IPS-15b (cell line): ENCODE measurements at regions not wholly inside any gene's neighbourhood (a gene's known extent, or its start where the extent isn't known, plus 50 kb on each side); places are given as distances from the start of the nearest gene placed in this dataset.

ENCODE experiments used
- H3K27me3 ChIP-seq: one replicate; pipeline ENCODE4 v1.6.1; 2013; ENCODE audit warnings: low read length; ENCODE audit not compliant: control insufficient read depth, insufficient read depth
- H3K36me3 ChIP-seq: one replicate; pipeline ENCODE4 v1.6.1; 2013; ENCODE audit warnings: low read length; ENCODE audit not compliant: control insufficient read depth, insufficient read depth
- H3K4me1 ChIP-seq: one replicate; pipeline ENCODE4 v1.6.1; 2013; ENCODE audit warnings: mild to moderate bottlenecking, low read length; ENCODE audit not compliant: control insufficient read depth, insufficient read depth
- H3K4me3 ChIP-seq: one replicate; pipeline ENCODE4 v1.5.1; 2013; ENCODE audit warnings: low read depth, low read length
- H3K9ac ChIP-seq: one replicate; pipeline ENCODE4 v1.6.1; 2013; ENCODE audit warnings: low read depth, mild to moderate bottlenecking, low read length
- H3K9me3 ChIP-seq: one replicate; pipeline ENCODE4 v1.6.1; 2013; ENCODE audit warnings: mild to moderate bottlenecking, low read length; ENCODE audit not compliant: control insufficient read depth, insufficient read depth

GRCh38 chr17:49910094-49910857 is 58.7 kb upstream of the DLX4 start:
- Histone ChIP-seq H3K9ac (no peak overlapping the region), H3K9me3 (no peaks in the 10 kb centered on the region), H3K36me3 (no peaks in the 10 kb centered on the region), H3K4me3 (peak overlapping the region; percentile 38), H3K27me3 (peaks cover 89% of the 10 kb centered on the region), H3K4me1 (peaks cover 12% of the 10 kb centered on the region)

GRCh38 chr17:49910858-49911204 is 58.2 kb upstream of the DLX4 start:
- H3K27me3 ChIP-seq: peaks cover 89% of the 10 kb centered on the region
- H3K36me3 ChIP-seq: no peaks in the 10 kb centered on the region
- peak overlapping the region; percentile 38 for H3K4me3 ChIP-seq
- H3K4me1 ChIP-seq: peaks cover 16% of the 10 kb centered on the region
- no peaks in the 10 kb centered on the region for H3K9me3 ChIP-seq
- no peak overlapping the region for H3K9ac ChIP-seq

- no peaks in the 10 kb centered on the region for H3K9me3 ChIP-seq
- no peaks in the 10 kb centered on the region for H3K36me3 ChIP-seq
- peaks cover 19% of the 10 kb centered on the region for H3K4me1 ChIP-seq
- peaks cover 91% of the 10 kb centered on the region for H3K27me3 ChIP-seq
- no peak overlapping the region for H3K4me3 ChIP-seq
- no peak overlapping the region for H3K9ac ChIP-seq
Observed at GRCh38 chr17:49911719-49912118, 57.3 kb upstream of the DLX4 start.

DNA sequence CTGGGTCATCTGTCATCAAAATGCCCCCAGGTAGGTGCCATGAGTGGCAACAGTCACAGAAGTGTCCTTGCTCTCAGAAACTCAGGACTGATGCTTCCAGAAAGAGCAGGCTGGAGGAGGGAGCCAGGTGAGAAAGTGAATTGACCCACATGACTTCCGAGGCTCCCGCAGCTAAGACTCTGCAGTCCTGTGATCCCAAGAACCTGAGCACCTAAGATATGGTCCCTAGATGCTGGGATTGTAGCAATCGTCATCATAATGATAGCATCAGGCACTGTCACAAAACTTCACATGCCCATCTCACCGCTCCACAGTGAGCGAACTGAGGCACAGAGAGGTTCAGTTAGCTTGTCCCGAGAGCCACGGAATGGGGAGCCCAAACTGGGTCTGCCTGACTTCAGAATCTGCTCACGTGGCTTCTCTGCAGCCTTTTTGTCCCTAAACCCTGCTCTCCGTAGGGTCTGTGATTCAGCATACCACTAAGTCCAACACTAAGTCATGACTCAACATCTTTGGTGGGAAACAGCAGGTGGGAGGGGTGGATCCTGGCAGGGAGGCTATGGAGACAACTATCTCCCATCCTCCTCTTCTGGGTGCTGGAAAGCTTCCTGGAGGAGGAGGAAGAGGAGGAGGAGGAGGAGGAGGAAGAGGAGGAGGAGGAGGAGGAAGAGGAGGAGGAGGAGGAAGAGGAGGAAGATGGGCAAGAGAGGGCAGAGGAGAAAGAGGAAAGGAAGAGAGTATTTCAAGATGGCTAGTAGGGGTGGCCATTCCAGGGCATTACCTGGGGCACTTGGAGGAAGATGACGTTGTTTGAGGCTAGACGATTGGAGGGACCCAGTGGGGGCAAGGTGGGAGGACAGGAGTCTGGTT is 55.5 kb upstream of the DLX4 start:
- Histone ChIP-seq H3K9ac (no peak overlapping the region), H3K27me3 (peaks cover 76% of the 10 kb centered on the region), H3K36me3 (no peaks in the 10 kb centered on the region), H3K4me3 (no peak overlapping the region), H3K9me3 (no peaks in the 10 kb centered on the region), H3K4me1 (peaks cover 19% of the 10 kb centered on the region)

DNA sequence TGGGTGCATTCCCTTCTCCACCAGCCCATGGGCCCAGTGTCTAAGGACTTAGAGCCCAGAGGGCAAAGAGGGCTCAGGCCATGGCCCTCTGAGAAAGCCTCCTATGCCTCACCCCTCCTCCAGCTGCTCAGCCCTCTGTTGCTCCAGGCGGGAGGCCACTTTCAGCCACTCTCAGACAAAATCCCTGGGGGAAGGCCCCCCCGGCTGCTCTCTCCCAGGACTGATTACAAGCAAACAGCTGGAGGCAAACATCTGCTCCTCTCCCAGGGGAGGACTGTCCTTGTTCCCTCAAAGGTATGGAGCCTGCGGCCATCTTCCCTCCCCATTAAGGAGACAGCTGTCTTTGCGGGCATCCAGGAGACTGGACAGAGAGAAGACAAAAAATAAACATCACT is 54.9 kb upstream of the DLX4 start:
- peaks cover 19% of the 10 kb centered on the region for H3K4me1 ChIP-seq
- no peak overlapping the region for H3K9ac ChIP-seq
- no peaks in the 10 kb centered on the region for H3K36me3 ChIP-seq
- H3K9me3 ChIP-seq: no peaks in the 10 kb centered on the region
- no peak overlapping the region for H3K4me3 ChIP-seq
- H3K27me3 ChIP-seq: peaks cover 70% of the 10 kb centered on the region

DNA sequence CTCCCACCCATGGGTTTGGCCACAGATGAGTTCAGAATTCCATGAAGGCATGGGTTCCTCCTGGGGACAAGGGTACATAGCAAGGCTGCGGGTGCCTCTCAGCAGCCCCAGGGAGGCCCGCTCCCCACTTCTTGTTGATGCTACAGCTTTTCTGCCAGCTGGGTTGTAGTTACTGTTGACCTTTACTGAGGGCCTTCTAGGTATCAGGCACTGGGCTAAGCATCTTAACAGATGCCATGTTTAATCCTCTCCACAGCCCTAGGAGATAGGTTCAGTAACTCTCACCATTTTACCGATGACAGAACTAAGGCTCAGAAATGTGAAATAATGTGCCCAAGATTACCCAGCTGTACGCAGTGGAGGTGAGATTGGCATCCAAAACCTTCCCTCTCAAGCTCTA is 54.3 kb upstream of the DLX4 start:
- Histone ChIP-seq H3K9ac (no peak overlapping the region), H3K4me3 (no peak overlapping the region), H3K27me3 (peaks cover 64% of the 10 kb centered on the region), H3K4me1 (peaks cover 19% of the 10 kb centered on the region), H3K36me3 (no peaks in the 10 kb centered on the region), H3K9me3 (no peaks in the 10 kb centered on the region)

GRCh38 chr17:49915260-49915659 is 53.7 kb upstream of the DLX4 start:
- no peaks in the 10 kb centered on the region for H3K36me3 ChIP-seq
- no peaks in the 10 kb centered on the region for H3K9me3 ChIP-seq
- H3K4me3 ChIP-seq: no peak overlapping the region
- H3K9ac ChIP-seq: no peak overlapping the region
- peaks cover 58% of the 10 kb centered on the region for H3K27me3 ChIP-seq
- peaks cover 19% of the 10 kb centered on the region for H3K4me1 ChIP-seq

DNA sequence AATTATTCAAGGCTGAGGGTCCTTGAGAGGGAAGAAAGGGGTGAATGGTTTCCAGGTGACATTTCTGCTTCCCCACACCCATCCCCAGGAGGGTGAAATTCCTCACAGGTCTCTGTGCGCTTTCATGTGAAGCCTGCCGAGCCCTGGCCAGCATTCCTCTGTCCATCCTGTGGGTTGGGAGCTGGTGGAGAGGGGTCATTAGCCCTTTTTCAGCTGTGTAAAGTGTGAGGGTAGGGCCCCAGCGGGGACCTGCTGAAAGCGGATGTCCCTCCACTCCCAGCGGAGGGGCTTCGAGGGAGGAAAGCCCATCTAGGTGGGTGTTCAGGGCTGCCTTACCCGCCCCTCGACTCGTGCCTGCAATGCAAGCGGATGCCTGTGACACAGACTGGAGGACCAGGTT is 53.3 kb upstream of the DLX4 start:
- Histone ChIP-seq H3K4me3 (no peak overlapping the region), H3K36me3 (no peaks in the 10 kb centered on the region), H3K9me3 (no peaks in the 10 kb centered on the region), H3K4me1 (peaks cover 18% of the 10 kb centered on the region), H3K9ac (no peak overlapping the region), H3K27me3 (peaks cover 56% of the 10 kb centered on the region)

DNA sequence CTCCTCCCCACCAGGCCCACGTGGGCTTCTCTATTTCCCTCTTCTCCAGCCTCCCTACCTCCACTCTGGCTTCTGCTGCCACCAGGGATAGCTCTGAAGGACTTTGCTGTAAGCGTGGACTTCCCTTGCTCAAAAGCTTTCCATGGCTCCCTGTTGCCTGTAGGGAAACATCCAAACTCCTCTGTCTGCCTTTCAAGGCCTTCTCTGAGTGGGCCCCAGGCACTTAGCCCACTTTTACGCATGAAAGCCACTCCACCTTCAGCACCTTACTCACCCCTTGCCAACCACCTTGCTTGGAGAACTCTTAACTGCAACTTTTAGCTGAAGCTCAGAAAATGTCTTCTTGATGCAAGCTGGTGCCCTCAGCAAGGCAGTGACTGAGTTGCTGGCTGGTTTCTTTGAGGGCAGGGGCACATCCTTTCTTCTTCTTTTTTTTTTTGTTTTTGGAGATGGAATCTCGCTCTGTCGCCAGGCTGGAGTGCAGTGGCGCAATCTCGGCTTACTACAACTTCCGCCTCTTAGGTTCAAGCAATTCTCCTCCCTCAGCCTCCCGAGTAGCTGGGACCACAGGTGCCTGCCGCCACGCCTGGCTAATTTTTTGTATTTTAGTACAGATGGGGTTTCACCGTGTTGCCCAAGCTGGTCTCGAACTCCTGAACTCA is 52.0 kb upstream of the DLX4 start:
- Histone ChIP-seq H3K4me1 (peaks cover 15% of the 10 kb centered on the region), H3K9ac (no peak overlapping the region), H3K36me3 (no peaks in the 10 kb centered on the region), H3K9me3 (no peaks in the 10 kb centered on the region), H3K27me3 (peaks cover 42% of the 10 kb centered on the region), H3K4me3 (no peak overlapping the region)

DNA sequence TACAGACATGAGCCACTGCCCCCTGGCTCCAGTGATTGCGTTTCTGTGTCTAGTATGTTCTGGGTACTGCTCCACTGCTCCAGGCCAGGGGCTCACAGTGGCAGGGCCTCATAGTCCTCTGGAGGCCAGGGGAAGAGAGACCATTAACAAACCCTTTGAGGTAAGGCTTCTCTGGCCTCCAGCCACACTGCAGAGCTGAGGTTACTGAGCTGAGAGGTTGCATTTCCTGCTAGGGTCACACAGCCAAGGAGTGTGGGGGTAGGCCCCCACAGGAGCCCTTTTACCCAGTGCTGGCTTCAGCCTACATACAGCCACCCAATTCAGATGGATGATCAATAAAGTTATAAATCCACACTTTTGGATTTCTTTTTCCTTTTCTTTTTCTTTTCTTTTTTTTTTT is 50.4 kb upstream of the DLX4 start:
- Histone ChIP-seq H3K36me3 (no peaks in the 10 kb centered on the region), H3K27me3 (peaks cover 27% of the 10 kb centered on the region), H3K9me3 (no peaks in the 10 kb centered on the region), H3K4me3 (no peak overlapping the region), H3K9ac (no peak overlapping the region), H3K4me1 (peaks cover 12% of the 10 kb centered on the region)
